ENCODE measurements at regions not wholly inside any gene's neighbourhood (a gene's known extent, or its start where the extent isn't known, plus 50 kb on each side); places are given as distances from the start of the nearest gene placed in this dataset.

DNA sequence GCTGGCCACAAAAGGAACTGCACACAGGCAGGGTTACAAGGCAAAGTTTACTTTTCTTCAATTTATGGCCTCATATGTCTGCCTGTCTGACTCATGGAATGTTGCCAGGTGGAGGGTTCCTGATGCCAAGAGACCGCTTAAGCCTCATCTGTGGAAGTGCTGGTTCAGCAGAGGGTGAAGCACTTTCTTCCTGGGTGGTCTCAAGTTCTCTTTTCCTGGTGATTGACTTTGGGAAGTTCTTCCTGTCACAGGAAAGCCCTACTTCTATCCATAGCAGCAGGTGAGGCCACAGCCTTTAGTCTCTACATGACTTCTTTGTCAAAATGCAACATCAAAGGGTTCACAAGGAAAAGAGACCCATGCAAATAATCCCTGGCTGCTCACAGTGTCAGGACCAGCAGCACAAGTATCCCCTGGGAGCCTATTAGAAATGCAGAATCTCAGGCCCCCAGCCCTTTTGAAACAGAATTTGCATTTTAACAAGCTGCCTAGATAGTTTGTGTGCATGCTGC is 81.4 kb upstream of the IGFBP7 start:
- H3K27ac ChIP-seq (ENCODE audit: low read length): no peak overlapping the region
- intact Hi-C loops (cut with micrococcal nuclease; ENCODE audit: unreplicated experiment) (no loop called here), in situ Hi-C loops (cut with HindIII; ENCODE audit: low pct_unique_long_range_greater_than_20kb, low sequenced_read_pairs) (no loop called here)
- BruUV-seq (replicated peaks): no TSS peak
- ChIA-PET CTCF (no interaction called here), POLR2A (no interaction called here)
- no peak overlapping the region for H3K4me3 ChIP-seq (ENCODE audit: low read depth in 2 of 2, low read length in 2 of 2)
- no peaks in the 10 kb centered on the region for H3K9me3 ChIP-seq (ENCODE audit: control insufficient read depth, insufficient read depth, low read depth, low read length)
- TF ChIP-seq, protein P1, sequence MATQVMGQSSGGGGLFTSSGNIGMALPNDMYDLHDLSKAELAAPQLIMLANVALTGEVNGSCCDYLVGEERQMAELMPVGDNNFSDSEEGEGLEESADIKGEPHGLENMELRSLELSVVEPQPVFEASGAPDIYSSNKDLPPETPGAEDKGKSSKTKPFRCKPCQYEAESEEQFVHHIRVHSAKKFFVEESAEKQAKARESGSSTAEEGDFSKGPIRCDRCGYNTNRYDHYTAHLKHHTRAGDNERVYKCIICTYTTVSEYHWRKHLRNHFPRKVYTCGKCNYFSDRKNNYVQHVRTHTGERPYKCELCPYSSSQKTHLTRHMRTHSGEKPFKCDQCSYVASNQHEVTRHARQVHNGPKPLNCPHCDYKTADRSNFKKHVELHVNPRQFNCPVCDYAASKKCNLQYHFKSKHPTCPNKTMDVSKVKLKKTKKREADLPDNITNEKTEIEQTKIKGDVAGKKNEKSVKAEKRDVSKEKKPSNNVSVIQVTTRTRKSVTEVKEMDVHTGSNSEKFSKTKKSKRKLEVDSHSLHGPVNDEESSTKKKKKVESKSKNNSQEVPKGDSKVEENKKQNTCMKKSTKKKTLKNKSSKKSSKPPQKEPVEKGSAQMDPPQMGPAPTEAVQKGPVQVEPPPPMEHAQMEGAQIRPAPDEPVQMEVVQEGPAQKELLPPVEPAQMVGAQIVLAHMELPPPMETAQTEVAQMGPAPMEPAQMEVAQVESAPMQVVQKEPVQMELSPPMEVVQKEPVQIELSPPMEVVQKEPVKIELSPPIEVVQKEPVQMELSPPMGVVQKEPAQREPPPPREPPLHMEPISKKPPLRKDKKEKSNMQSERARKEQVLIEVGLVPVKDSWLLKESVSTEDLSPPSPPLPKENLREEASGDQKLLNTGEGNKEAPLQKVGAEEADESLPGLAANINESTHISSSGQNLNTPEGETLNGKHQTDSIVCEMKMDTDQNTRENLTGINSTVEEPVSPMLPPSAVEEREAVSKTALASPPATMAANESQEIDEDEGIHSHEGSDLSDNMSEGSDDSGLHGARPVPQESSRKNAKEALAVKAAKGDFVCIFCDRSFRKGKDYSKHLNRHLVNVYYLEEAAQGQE (IDR thresholded peaks at IDR 0.05; ENCODE audit: insufficient read depth in 1 of 2, low read depth in 2 of 2, low read length in 1 of 2): no peak
- no peak for TF ChIP-seq SIN3A (IDR thresholded peaks at IDR 0.05; ENCODE audit: borderline replicate concordance, insufficient read depth, low read depth, low read length)
- TF ChIP-seq POLR2AphosphoS5 (IDR thresholded peaks at IDR 0.05; ENCODE audit: low read depth, low read length): no peak
- no peak for TF ChIP-seq TCF7L2 (IDR thresholded peaks at IDR 0.05; ENCODE audit: low read depth, low read length)
- TF ChIP-seq, protein P2, sequence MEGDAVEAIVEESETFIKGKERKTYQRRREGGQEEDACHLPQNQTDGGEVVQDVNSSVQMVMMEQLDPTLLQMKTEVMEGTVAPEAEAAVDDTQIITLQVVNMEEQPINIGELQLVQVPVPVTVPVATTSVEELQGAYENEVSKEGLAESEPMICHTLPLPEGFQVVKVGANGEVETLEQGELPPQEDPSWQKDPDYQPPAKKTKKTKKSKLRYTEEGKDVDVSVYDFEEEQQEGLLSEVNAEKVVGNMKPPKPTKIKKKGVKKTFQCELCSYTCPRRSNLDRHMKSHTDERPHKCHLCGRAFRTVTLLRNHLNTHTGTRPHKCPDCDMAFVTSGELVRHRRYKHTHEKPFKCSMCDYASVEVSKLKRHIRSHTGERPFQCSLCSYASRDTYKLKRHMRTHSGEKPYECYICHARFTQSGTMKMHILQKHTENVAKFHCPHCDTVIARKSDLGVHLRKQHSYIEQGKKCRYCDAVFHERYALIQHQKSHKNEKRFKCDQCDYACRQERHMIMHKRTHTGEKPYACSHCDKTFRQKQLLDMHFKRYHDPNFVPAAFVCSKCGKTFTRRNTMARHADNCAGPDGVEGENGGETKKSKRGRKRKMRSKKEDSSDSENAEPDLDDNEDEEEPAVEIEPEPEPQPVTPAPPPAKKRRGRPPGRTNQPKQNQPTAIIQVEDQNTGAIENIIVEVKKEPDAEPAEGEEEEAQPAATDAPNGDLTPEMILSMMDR (IDR thresholded peaks at IDR 0.05): no peak
- no peak for DNase-seq (ENCODE audit: low read depth, low spot score)
- H3K4me1 ChIP-seq (ENCODE audit: control insufficient read depth, insufficient read depth, low read length): no peaks in the 10 kb centered on the region
- no peak for ATAC-seq
- H3K36me3 ChIP-seq (ENCODE audit: control insufficient read depth, insufficient read depth, low read length): no peaks in the 10 kb centered on the region
- H3K27me3 ChIP-seq (ENCODE audit: control insufficient read depth, insufficient read depth, low read length): no peaks in the 10 kb centered on the region

DNA sequence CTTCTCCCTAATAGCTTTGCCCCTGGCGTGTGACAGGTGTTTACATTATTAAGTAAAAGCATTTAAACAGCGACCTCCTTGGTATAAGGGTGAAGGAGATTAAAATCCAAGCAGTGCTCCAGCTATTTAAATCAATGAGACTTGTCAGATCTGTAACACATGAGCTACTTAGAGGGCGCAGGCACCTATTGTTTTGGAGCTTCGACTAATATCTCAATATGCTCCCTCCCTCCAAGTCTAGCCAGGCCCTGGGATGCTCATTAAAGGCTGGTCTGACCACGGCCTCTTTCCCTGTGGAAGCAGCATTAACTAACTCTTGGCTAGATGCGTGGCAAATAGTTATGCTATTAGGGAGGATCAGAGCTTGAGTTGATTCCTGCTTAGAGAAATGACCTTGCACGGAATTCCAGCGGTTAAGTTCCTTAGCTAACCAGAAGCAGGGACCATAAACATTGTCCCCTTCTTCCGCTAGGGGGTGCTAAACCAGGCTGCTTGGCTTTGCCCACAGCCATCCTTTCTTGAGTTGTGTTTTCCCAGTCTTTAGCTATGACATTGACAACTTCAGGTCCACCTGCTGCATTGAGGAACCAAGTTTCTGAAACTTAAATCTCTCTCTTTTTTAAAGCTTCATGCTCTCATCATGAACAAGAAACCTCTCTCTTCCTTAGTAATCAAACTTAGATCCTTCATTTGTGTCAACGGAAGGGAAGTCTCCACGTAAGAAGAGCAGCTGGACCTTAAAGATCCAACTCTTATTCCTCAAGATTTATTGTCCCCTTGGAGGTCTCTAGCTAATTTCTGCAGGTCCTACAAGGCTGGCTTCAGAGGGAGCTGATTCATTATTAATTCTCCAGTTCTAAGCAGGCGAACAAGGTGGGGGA is 80.7 kb upstream of the IGFBP7 start:
- DNase-seq (ENCODE audit: low read depth, low spot score) (peak; percentile 24), ATAC-seq (no peak)
- H3K27me3 ChIP-seq (ENCODE audit: control insufficient read depth, insufficient read depth, low read length): no peaks in the 10 kb centered on the region
- no peaks in the 10 kb centered on the region for H3K4me1 ChIP-seq (ENCODE audit: control insufficient read depth, insufficient read depth, low read length)
- no TSS peak for BruUV-seq (replicated peaks)
- POLR2A ChIA-PET: no interaction called here
- no peaks in the 10 kb centered on the region for H3K36me3 ChIP-seq (ENCODE audit: control insufficient read depth, insufficient read depth, low read length)
- H3K4me3 ChIP-seq (ENCODE audit: low read depth in 2 of 2, low read length in 2 of 2): no peak overlapping the region
- TF ChIP-seq, protein P2 (IDR thresholded peaks at IDR 0.05): peak; percentile 76
- TF ChIP-seq TCF7L2 (IDR thresholded peaks at IDR 0.05; ENCODE audit: low read depth, low read length): no peak
- in situ Hi-C loops (cut with HindIII; ENCODE audit: low pct_unique_long_range_greater_than_20kb, low sequenced_read_pairs): no loop called here
- CTCF ChIA-PET: interaction anchor here (0.7 kb wide), 1 partner anchor 9 kb away, joined by 4 read pairs; no protein-coding TSS in a partner anchor
- H3K27ac ChIP-seq (ENCODE audit: low read length): no peak overlapping the region
- intact Hi-C loops (cut with micrococcal nuclease; ENCODE audit: unreplicated experiment): no loop called here
- H3K9me3 ChIP-seq (ENCODE audit: control insufficient read depth, insufficient read depth, low read depth, low read length): no peaks in the 10 kb centered on the region
